ENCODE measurements at regions not wholly inside any gene's neighbourhood (a gene's known extent, or its start where the extent isn't known, plus 50 kb on each side); places are given as distances from the start of the nearest gene placed in this dataset.
"Not testable (repeated sequence)": the region's sequence is repeated elsewhere in the genome, so short reads cannot be mapped to it uniquely, and the experiment has no call there.

DNA sequence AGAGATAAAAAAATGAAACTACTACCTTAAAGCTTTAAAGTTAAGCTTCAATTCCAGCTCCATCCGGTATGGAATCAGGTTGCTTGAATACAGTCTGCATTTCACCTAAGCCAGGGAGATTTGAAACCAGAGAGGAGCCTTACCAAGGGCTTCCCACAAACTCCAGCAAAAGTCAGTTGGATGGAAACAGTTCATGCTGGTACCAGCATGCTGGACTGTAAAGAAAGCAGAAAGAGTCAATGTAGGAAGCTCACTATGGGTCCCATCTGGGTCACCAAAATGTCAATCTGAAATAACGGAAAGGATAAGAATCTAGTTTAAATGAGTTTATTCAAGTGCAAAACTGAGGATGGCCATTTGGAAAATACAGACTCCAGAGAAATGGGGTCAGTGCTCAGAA, 65.3 kb downstream of the CDO1 start:
- DNase-seq (ENCODE audit: low read depth, low spot score): peak; percentile 21
- no peak overlapping the region for H3K4me3 ChIP-seq (ENCODE audit: low read length)

DNA sequence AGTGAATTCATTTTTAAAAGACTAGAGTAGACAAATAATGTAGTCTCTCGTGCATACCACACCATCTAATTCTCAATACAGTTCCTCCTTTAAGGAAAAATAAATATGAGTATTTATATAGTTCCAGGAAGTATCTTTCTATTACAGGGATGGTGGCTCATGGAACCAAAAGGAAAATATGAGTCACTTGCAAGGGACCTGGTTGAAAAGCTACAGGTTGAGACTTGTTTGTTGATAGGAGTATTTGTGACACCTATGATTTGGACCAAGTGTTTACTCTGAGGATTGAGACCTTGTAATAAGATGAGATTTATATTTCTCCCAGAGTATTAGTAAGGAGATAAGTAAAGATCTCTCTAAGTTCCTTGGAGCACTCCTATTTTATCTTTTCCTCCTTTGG, 67.4 kb downstream of the CDO1 start:
- H3K4me3 ChIP-seq (ENCODE audit: low read length): no peak overlapping the region
- no peak for DNase-seq (ENCODE audit: low read depth, low spot score)

DNA sequence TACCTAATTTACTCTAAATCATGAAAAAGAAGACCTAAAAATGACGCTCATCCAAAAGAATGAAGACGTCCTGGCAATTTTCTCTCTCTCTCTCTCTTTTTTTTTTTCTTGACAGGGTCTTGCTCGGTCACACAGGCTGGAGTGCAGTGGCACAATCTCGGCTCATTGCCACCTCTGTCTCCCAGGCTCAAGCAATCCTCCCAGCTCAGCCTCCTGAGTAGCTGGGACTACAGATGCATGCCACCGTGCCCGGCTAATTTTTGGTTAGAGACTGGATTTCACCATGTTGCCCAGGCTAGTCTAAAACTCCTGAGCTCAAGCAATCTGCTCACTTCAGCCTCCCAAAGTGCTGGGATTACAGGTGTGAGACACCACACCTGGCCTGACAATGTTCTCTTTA, 77.2 kb downstream of the CDO1 start:
- DNase-seq (ENCODE audit: low read depth, low spot score); H3K4me3 ChIP-seq (ENCODE audit: low read length): not testable (repeated sequence)

- DNase-seq (ENCODE audit: low read depth, low spot score): no peak
- no peak overlapping the region for H3K4me3 ChIP-seq (ENCODE audit: low read length)
Measured at GRCh38 chr5:115738830-115739229, 77.6 kb downstream of the CDO1 start.

DNA sequence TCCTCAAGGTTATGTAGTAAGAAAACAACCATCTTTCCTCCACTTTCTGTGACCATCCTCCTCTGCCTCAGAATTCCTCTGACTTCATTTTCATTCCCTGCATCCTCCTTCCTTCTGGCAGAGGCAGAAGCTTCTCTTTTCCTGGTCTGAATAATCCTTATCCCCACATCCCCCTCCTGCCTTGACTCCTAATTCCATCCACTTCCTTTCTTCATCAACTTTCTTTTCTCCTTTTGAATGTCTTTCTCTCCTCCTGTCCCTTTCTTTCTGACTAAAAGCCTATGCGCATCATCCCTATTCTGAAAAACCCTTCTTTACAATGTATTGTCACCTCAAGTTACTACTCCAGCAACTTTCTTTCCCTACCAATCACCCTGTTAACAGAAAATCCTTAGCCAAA, 79.0 kb downstream of the CDO1 start:
- no peak overlapping the region for H3K4me3 ChIP-seq (ENCODE audit: low read length)
- no peak for DNase-seq (ENCODE audit: low read depth, low spot score)

DNA sequence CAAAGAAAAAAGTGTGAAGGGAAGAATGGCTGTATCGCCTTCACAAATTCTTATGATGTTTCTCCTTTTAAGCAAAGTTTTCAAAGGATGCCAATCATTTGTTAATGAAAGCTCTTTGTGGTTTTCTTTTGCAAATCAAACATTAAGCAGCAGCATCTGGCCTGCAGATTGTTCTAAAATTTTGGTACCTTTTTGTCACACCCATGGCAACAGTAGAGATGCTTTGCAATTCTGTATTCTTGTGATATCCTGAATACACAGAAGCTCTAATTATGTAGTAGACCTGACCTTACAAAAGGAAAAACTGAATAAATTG, 79.8 kb downstream of the CDO1 start:
- no peak for DNase-seq (ENCODE audit: low read depth, low spot score)
- H3K4me3 ChIP-seq (ENCODE audit: low read length): no peak overlapping the region

DNA sequence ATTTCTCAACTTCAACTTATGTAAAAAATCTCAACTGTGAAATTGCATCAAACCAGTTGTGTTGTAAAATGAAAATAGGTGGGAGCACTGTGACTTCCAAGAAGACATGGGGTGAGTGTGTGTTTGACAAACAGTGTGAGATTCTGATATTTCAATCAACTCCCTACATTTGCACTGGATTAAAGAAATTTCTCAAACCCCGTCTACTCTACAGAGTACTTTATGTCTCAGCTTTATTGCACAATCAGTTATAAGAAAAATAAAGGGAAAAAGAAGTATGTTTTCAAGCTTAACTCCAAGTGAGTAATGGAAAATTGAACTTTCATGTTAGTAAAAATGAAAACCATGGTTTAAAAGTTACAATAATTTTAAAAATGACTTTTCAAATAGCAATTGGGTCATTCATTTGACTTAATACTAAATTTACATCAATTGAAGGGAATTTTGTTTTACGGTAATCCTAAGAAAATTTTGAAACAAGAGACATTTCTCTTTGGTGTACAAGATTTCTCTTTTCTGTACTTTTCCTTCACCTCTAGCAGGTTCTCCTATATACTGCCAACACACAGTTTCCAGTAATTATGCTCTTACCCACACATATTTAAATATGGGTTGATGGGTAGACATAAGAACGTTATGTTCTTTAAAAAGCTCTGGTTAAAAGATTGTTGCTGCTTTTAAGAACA, 80.3 kb downstream of the CDO1 start:
- DNase-seq (ENCODE audit: low read depth, low spot score): no peak
- H3K4me3 ChIP-seq (ENCODE audit: low read length): no peak overlapping the region

DNA sequence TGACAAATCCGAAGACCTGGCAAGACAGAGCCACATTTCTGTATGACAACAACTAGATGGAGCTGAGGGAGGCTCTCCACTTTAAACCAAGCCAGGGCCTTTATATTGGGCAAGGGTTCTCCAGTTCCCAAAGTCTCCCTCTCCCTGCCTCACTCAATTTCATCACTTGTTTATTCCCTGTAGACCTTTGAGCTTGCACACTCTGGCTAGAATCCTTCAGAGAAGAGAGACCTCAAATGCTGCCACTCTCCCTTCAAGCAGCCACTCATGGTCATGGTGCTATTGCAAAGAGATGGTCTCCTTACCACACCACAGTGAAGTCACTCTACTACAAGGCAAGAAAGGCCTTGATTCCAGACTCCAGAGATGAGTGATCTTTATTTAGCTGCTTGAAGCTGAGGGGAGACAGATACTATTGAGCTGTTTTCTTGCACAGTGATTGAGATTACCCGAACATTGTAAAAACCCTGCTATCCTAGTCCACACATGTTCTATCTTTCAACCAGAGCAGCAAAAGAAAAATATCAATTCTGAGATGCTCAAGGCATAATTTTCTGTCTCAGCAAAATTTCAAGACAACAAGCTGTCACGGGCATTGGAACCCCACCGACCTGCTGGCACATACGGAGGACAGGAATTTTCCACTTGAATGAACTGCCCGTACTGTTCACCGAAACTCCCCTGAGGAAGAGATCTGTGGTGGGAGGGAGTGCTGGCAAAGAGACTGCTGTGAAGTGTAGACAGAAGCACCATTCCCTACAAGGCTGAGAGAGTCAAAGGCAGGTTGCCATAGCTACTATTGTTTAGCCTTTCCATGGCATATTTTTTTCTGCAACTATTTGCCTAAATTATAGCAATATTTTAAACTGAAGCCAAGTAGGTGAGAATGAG, 81.1 kb downstream of the CDO1 start:
- no peak for DNase-seq (ENCODE audit: low read depth, low spot score)
- no peak overlapping the region for H3K4me3 ChIP-seq (ENCODE audit: low read length)

DNA sequence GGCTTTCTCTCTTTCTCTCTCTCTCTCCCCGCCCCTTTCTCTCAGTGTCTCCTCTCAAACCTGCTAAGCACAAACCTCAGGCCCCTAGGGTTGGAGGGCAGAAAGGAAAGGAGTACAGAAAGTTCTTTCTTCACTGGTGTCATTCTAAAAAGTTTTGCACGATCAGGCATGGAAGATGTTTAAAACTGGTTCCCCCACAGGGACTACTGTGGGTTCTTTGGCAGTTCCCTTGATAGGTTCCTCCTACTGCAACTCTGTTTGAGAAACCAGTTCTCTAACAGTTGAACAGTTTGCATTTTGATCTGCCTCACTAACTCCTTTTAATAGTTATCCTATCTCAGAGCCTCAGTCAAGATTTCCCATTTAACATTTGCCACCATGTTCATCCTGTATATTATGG, 82.9 kb downstream of the CDO1 start:
- no peak for DNase-seq (ENCODE audit: low read depth, low spot score)

GRCh38 chr5:115732026-115732425, 84.4 kb downstream of the CDO1 start:
- no peak overlapping the region for H3K4me3 ChIP-seq (ENCODE audit: low read length)
- DNase-seq (ENCODE audit: low read depth, low spot score): no peak

More for the DNA sequence above, 82.9 kb downstream of the CDO1 start:
- H3K4me3 ChIP-seq (ENCODE audit: low read length): no peak overlapping the region

DNA sequence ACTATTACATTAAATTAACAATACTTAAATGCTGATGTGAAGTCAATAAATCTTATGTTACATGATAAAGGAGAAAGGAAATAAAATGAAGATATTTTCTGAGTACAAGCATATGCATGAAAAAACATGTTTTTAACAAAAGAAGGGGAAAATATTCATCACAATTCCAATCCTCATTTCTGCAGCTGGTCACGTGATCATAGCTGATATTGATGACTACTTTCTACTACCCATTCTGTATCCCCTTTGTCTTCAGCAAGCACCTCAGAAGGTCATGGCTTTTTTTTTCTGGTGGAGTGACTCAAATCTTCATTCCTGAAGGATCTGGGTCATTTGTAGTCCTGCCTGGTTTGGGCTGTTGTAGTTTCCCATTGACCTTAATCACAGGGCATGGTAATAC, 90.9 kb downstream of the CDO1 start:
- no peak overlapping the region for H3K4me3 ChIP-seq (ENCODE audit: low read length)

GRCh38 chr5:115723220-115723619, 93.2 kb downstream of the CDO1 start:
- DNase-seq (ENCODE audit: low read depth, low spot score): no peak
- no peak overlapping the region for H3K4me3 ChIP-seq (ENCODE audit: low read length)

More for the DNA sequence above, 90.9 kb downstream of the CDO1 start:
- DNase-seq (ENCODE audit: low read depth, low spot score): no peak

DNA sequence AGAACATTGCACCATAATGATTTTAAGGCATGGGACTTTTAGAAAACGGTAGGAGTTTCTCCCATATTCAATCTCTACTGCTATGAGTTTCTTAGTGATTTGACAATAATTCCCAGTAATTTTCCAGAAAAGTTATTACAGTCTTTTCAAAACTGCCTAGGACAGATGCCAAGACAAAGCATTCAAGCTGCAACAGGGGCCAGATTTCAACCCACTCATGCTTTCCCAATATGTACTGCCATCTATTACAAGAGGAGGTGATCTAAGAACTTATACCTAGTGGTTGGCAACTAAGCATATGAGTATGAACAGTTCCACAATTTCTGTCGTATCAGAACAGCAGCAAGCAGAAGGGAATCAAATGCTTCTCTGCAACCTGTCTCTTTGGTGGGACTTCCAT, 95.1 kb upstream of the TMED7 start:
- no peak for DNase-seq (ENCODE audit: low read depth, low spot score)
- no peak overlapping the region for H3K4me3 ChIP-seq (ENCODE audit: low read length)

- DNase-seq (ENCODE audit: low read depth, low spot score): no peak
- no peak overlapping the region for H3K4me3 ChIP-seq (ENCODE audit: low read length)
Measured at GRCh38 chr5:115718927-115719326, 93.1 kb upstream of the TMED7 start.

GRCh38 chr5:115713408-115713807, 87.6 kb upstream of the TMED7 start:
- no peak for DNase-seq (ENCODE audit: low read depth, low spot score)

GRCh38 chr5:115709585-115709984, 83.7 kb upstream of the TMED7 start:
- H3K4me3 ChIP-seq (ENCODE audit: low read length): no peak overlapping the region
- no peak for DNase-seq (ENCODE audit: low read depth, low spot score)

More at GRCh38 chr5:115713408-115713807, 87.6 kb upstream of the TMED7 start:
- H3K4me3 ChIP-seq (ENCODE audit: low read length): no peak overlapping the region

GRCh38 chr5:115708819-115709477, 83.1 kb upstream of the TMED7 start:
- DNase-seq (ENCODE audit: low read depth, low spot score): no peak

DNA sequence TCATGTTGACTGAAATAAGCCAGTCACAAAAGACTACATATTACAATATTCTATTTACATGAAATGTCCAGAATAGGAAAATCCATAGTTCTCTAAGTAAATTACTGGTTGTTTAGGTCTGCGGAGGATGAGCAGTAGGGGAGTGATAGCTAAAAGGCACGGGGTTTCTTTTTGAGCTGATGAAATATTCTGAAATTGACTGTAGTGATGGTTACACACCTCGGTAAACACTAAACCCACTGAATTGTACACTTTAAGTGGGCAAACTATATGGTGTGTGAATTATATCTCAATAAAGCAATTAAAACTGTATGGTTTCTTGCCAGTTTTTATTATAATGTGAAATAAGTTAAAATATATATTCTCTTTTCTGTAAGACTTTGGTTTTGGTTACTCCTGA, 77.7 kb upstream of the TMED7 start:
- no peak for DNase-seq (ENCODE audit: low read depth, low spot score)

More at GRCh38 chr5:115708819-115709477, 83.1 kb upstream of the TMED7 start:
- H3K4me3 ChIP-seq (ENCODE audit: low read length): no peak overlapping the region

GRCh38 chr5:115702025-115702424, 76.2 kb upstream of the TMED7 start:
- no peak for DNase-seq (ENCODE audit: low read depth, low spot score)
- H3K4me3 ChIP-seq (ENCODE audit: low read length): no peak overlapping the region

More for the DNA sequence above, 77.7 kb upstream of the TMED7 start:
- no peak overlapping the region for H3K4me3 ChIP-seq (ENCODE audit: low read length)

GRCh38 chr5:115699967-115700366, 74.1 kb upstream of the TMED7 start:
- no peak for DNase-seq (ENCODE audit: low read depth, low spot score)
- no peak overlapping the region for H3K4me3 ChIP-seq (ENCODE audit: low read length)

Data from Jurkat, Clone E6-1 (cell line).